CD4-positive, alpha-beta T cell treated with Interleukin-15 for 4 hours (primary cell): ENCODE measurements at regions not wholly inside any gene's neighbourhood (a gene's known extent, or its start where the extent isn't known, plus 50 kb on each side); places are given as distances from the start of the nearest gene placed in this dataset.

ENCODE experiments used
- DNase-seq: peaks from one replicate; pipeline ENCODE4 v3.0.0-alpha.2; 2020; ENCODE audit warnings: low spot score

DNA sequence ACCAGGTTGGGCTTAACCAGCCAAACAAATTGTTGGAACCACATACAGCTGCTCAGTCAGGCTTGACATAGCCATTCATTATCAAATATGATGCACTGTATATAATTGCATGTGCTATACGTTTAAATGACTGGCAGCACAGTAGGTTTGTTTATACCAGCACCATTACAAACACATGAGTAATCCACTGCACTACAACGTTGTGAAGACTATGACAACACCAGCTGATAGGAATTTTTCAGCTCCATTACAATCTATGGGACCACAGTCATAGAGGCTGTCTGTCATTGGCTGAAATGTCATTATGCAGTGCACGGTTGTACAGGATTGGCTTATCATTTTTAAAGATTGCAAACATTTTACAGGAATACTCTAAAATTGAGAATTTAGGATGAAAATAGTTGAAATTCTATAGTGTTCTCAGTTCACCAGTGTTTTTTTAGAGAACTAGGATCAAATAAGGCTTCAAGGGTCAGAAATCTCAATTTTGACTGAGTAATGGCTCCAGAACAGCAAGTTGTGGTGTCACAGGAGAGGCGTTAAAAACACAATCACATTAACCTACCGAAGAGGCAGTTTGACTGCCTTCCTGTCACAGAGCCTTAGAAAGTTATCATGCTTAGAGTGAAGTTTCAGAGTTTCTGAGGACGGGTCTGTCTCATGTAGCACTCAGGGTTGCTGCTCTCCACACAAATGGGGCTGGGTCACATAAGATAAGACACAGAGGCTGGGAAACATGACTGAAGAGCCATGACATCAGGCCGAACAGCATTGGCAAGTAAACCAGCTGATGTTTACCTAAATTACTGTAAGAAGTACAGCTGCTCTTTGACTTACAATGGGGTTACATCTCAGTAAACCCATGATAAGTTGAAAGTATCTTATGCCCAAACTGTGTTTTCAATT lies 60.7 kb upstream of the SMLR1 start:
- DNase-seq: no peak

DNA sequence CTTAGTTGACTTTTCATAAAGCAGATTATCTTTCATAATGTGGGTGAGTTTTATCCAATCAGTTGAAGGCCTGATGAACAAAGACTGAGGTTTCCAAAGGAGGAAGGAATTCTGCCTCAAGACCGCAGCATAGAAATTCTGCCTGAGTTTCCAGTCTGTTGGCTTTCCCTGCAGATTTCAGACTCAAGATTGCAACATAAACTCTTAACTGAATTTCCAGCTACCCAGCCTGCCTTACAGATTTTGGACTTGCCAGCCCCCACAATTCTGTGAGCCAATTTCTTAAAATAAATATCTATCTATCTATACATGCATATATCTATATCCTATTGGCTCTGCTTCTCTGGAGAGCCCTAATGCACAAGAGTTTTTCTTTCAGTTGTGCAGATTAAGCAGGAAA lies 57.3 kb upstream of the SMLR1 start:
- no peak for DNase-seq

DNA sequence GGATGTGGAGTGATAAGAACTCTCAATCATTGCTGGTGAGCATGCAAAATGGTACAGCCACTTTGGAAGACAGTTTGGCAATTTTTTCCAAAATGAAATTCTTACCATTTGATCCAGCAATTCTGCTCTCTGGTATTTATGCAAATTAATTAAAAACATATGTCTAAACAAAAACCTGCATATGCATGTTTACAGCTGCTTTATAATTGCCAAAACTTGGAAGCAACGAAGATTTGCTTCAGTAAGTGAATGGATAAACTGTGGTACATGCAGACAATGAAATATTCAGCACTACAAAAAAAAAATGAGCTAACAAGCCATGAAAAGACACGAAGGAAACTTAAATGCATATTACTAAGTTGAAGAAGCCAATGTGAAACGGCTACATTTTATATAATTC lies 55.5 kb upstream of the SMLR1 start:
- DNase-seq: no peak

DNA sequence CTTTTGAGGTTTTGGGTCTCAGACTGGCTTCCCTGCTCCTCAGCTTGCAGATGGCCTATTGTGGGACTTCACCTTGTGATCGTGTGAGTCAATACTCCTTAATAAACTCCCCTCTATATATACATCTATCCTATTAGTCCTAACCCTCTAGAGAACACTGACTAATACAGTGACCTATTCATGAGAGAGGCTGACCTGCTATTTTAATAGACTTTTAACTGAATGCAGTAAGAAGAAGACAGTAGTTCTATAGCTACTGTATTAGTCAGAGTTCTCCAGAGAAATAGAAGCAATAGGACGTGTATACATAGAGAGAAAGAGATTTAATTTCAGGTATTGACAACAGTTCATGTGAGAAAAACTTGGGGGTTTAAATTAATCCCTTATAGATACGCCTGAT lies 53.3 kb upstream of the SMLR1 start:
- no peak for DNase-seq

GRCh38 chr6:130775411-130776012 lies 51.7 kb upstream of the SMLR1 start:
- DNase-seq: no peak

DNA sequence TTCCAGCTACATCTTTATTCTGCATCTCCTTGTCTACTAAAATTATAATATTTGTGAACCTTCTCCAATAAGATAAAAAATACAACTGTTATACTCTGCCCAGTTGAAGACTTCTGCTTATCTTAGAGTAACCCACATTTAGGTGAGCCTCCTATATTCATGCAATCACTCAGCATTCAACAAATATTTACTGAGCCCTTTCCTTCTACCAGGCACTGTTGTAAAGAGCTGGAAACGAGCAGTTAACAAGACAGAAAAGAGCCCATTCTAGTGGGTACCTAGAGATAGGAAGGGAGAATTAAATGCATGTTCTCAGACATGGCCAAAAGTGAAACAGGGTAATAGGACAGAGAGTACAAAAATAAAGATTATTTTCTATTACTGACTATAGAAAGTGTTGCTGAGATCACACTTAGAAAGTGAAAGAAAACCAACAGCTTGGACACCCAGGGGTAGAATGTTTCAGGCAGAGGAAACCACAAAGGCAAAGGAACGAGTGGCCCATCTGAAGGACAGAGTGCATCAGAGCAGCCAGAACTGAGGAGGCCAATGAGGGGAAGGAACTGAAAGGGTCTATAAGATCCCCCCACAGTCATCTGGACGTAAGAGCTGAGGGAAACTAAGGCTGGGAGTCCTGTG lies 50.8 kb upstream of the SMLR1 start:
- no peak for DNase-seq
